ENCODE measurements at regions not wholly inside any gene's neighbourhood (a gene's known extent, or its start where the extent isn't known, plus 50 kb on each side); places are given as distances from the start of the nearest gene placed in this dataset.

GRCh38 chr2:19300961-19301360 is 57.5 kb downstream of the OSR1 start:
- H3K36me3 ChIP-seq: no peaks in the 10 kb centered on the region
- no peak for DNase-seq
- no peaks in the 10 kb centered on the region for H3K27me3 ChIP-seq
- no peak overlapping the region for H3K27ac ChIP-seq
- intact Hi-C loops (cut with DNase I): no loop called here
- no peak overlapping the region for H3K4me3 ChIP-seq
- peaks cover 0 to 8% (median 0%) of the 10 kb centered on the region in 3 donors for H3K4me1 ChIP-seq
- 74 to 79% methylated on average over 2 of the region's 2 CpGs for WGBS, 2 donors
- no peak for TF ChIP-seq POLR2A (IDR thresholded peaks at IDR 0.05)
- no peak for TF ChIP-seq CTCF (IDR thresholded peaks at IDR 0.05)
- H3K9me3 ChIP-seq: no peaks in the 10 kb centered on the region

- H3K27ac ChIP-seq: no peak overlapping the region
- TF ChIP-seq POLR2A (IDR thresholded peaks at IDR 0.05) (no peak), CTCF (IDR thresholded peaks at IDR 0.05) (no peak)
Measured at GRCh38 chr2:19299522-19299921, 58.9 kb downstream of the OSR1 start.

GRCh38 chr2:19299032-19299431 is 59.4 kb downstream of the OSR1 start:
- 29 to 30% methylated on average over 7 of the region's 7 CpGs for WGBS, 2 donors
- no peak for TF ChIP-seq POLR2A (IDR thresholded peaks at IDR 0.05)
- TF ChIP-seq CTCF (IDR thresholded peaks at IDR 0.05): no peak
- Histone ChIP-seq H3K36me3 (no peaks in the 10 kb centered on the region), H3K27me3 (no peaks in the 10 kb centered on the region), H3K27ac (no peak overlapping the region), H3K4me1 (peaks cover 0 to 8% (median 0%) of the 10 kb centered on the region in 3 donors), H3K4me3 (no peak overlapping the region), H3K9me3 (no peaks in the 10 kb centered on the region)
- intact Hi-C loops (cut with DNase I): no loop called here
- no peak for DNase-seq

More at GRCh38 chr2:19299522-19299921, 58.9 kb downstream of the OSR1 start:
- intact Hi-C loops (cut with DNase I): no loop called here
- Histone ChIP-seq H3K9me3 (no peaks in the 10 kb centered on the region), H3K4me3 (no peak overlapping the region), H3K27me3 (no peaks in the 10 kb centered on the region), H3K36me3 (no peaks in the 10 kb centered on the region), H3K4me1 (peaks cover 0 to 8% (median 0%) of the 10 kb centered on the region in 3 donors)
- no peak for DNase-seq

GRCh38 chr2:19297716-19298115 is 60.7 kb downstream of the OSR1 start:
- H3K4me1 ChIP-seq: peaks cover 0 to 8% (median 0%) of the 10 kb centered on the region in 3 donors
- H3K36me3 ChIP-seq: no peaks in the 10 kb centered on the region
- no peaks in the 10 kb centered on the region for H3K9me3 ChIP-seq
- intact Hi-C loops (cut with DNase I): no loop called here
- H3K27ac ChIP-seq: no peak overlapping the region
- no peak overlapping the region for H3K4me3 ChIP-seq
- no peaks in the 10 kb centered on the region for H3K27me3 ChIP-seq
- 77 to 78% methylated on average over 4 to 7 of the region's 7 CpGs for WGBS, 2 donors
- no peak for DNase-seq
- TF ChIP-seq POLR2A (IDR thresholded peaks at IDR 0.05) (no peak), CTCF (IDR thresholded peaks at IDR 0.05) (no peak)

DNA sequence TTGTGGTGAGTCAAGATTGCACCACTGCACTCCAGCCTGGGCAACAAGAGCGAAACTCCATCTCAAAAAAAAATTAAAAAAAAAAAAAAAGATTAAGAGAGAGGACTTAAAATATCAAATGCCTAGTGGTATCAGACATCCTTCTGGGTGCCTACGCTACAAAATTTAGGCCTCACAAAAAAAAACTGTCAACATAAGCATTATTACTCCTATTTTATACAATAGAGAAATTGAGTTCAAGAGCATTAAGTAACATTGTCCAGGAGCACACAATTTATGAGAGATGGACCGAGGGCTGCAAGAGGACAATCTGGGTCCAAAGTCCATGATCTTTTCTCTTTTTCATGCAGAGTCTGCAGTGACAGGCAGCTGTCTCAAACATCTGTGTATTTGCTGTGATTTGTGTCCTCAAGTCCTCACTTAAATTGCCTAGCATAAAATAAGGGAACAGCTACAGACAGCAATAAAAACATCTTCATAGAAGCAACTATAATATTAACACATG is 62.4 kb downstream of the OSR1 start:
- no peaks in the 10 kb centered on the region for H3K27me3 ChIP-seq
- no peaks in the 10 kb centered on the region for H3K9me3 ChIP-seq
- no peak overlapping the region for H3K27ac ChIP-seq
- intact Hi-C loops (cut with DNase I): no loop called here
- no peak overlapping the region for H3K4me3 ChIP-seq
- H3K4me1 ChIP-seq: peaks cover 0 to 8% (median 0%) of the 10 kb centered on the region in 3 donors
- TF ChIP-seq CTCF (IDR thresholded peaks at IDR 0.05): no peak
- TF ChIP-seq POLR2A (IDR thresholded peaks at IDR 0.05): no peak
- H3K36me3 ChIP-seq: no peaks in the 10 kb centered on the region
- WGBS, 2 donors: 91 to 93% methylated on average over 3 of the region's 3 CpGs
- no peak for DNase-seq

Data from esophagus squamous epithelium (tissue), 5 donors.